HG03571 (cell line): ENCODE measurements at regions not wholly inside any gene's neighbourhood (a gene's known extent, or its start where the extent isn't known, plus 50 kb on each side); places are given as distances from the start of the nearest gene placed in this dataset.

Experiments
- ATAC-seq: cut with Tn5 transposase; IDR thresholded peaks from one replicate; pipeline ENCODE4 v1.9.1; 2021; ENCODE audit not compliant: unreplicated experiment

DNA sequence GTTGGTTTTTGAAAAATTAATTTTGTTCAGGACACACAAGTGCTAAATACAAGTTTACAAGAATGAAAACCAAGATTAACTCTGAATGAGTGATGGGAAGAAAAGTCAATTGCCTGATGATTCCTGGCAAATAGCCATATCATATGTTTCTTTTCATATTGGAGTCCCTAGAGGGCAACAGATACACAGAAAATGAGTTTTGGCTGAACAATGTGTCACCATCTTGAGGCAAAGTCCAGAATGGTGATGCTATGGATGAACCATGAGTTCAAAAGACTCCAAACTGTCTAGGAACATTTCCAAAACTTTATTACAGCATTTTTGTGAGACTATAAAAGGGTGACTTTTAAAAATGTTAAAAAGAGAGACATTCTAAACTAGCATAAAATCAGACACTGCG, 382.9 kb downstream of the TMEM161B start:
- ATAC-seq: no peak

DNA sequence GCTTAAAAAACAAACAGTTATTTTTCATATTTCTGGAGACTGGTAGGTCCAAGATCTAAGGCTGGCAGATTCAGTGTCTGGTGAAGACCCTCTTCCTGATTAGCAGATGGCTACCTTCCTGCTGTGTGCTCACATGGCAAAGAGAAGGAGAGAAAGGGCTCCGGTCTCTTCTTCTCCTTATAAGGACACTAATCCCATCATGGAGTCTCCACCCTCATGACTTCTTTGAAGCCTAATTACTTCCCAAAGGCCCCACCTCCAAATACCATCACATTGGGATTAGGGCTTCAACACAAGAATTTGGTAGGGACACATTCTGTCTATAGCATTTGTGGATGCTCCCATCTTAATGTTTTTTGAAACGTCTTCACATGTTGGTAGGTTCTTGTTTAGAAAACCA, 391.1 kb downstream of the TMEM161B start:
- no peak for ATAC-seq

DNA sequence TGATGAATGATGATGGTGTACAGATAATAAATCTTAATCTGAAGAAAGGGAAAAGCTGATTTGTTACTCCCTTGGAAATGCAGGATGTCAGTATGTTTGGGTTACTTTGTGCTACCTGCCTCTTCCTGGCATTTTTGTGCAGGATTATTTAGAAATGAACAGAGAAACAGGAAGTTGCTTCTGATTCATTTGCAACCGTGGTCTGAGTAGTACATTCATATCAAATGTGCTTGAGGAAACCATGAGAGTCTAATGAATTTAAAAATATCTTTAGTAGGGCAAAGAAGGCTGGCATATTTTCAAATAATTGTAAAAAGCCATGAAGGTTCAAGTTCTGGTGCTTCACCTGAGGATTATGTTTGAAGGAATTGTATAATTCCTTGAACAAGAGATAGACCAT, 391.6 kb downstream of the TMEM161B start:
- ATAC-seq: no peak

- no peak for ATAC-seq
Observed at GRCh38 chr5:87876616-87877015, 392.0 kb downstream of the TMEM161B start.

DNA sequence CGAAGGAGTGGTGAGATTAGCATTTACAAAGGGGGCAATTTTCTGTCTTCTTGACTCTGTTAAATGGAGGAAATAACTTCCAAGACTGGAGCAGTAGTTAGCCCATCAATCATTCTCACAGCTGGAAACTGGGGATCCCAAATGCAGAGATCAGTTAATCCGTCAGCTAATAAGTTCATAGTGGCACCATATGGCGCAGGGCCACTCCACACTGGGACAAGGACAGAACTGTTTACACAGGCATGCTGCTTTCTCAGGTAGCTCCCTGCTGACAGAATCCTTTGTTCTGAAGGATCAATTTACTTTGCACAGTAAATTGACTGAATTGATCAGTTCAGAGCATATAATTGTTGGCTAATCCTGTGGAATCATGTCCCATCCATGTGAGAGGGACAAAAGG, 395.7 kb downstream of the TMEM161B start:
- no peak for ATAC-seq

GRCh38 chr5:87868792-87869191, 399.9 kb downstream of the TMEM161B start:
- no peak for ATAC-seq

DNA sequence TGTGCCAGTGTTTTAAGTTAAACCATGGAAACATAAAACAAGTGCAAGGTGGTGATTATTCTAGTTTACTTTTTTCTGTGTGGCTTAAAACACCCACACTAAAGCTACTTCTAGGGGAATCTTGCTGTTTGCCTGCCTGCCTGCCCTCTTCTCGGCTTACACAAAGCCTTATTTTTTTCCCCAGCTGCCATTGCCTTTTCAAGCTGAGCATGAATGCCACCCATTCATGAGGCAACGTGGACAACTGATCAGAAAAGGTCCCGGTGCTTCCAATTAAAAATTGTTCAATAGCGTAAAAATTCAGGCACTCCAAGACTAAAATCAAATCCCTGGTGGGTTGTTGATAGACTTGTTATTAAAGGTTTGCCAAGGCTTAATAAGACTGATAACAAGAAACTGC, 401.4 kb downstream of the TMEM161B start:
- ATAC-seq: no peak

- ATAC-seq: no peak
Observed at GRCh38 chr5:87853541-87853940, 415.1 kb downstream of the TMEM161B start.

DNA sequence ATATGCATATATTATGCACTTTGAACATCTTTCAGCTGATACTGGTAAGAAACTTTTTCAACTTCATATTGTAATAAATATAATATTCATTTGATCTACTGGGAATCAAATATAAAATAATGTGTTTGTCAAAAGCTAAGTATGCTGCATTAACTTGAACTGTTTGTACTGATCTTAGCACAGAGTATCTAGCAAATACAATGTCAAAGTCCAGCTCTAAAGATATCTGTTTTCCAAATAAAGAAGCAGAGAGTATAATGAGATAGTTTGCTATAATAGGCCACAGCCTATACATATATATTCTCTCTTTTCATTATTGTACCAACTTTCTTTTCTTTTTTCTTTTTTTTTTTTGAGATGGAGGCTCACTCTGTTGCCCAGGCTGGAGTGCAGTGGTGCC, 417.0 kb downstream of the TMEM161B start:
- no peak for ATAC-seq

DNA sequence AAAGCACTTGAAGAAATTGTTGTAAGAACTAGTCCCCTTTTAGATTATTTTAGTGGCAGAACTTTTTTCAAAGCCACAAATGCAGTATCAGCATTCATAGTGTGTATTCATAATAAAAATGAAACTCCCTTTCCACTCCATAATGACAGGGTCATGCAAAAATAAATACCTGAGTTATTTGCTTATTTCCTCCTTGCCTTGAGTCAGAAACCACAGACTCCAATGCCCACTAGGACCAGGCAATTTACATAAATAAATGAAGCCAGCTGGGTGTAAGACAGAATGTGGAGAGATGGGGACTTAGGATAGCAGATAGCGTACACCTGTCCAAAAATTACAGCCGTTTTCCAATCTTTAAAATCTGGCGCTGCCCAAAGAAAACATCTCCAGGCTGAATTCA, 417.8 kb downstream of the TMEM161B start:
- ATAC-seq: no peak

DNA sequence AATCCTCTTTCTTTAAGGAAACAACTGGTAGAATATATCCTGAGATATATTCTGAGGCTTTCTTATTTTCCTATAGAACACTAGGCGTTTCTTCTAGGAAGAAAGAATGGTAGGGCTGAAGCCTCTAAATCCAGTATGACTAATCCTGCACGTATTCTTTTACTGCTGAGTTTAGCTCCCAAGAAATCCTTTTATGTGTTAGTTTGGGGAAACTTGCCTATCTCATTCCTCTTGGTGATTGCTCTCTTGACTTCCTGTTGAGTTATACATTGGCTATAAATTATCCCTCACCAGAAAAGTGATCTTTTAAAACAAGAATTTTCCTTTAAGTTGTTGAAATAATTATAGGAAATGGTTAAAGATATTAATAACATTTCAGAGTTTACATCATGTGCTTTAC, 422.9 kb downstream of the TMEM161B start:
- no peak for ATAC-seq

DNA sequence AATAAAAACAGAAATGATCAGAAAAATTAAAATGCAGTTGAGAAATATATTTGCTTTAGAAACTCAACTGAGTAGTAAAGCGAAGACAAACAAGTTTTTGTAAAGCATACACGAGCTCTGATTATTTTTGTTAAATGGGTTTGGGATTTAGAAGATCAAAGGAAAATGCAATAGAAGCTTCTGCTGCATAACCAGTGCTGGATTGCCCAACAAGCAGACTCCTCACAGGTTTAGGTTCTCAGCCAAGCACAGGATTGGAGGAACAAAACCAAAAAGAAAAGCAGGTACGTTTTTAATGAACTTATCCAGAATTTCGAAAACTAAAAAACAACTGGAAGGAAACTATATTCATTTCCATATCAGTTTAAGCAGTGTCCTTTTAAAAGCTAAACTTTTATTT, 423.8 kb downstream of the TMEM161B start:
- no peak for ATAC-seq

GRCh38 chr5:87844449-87844848, 424.2 kb downstream of the TMEM161B start:
- ATAC-seq: no peak

DNA sequence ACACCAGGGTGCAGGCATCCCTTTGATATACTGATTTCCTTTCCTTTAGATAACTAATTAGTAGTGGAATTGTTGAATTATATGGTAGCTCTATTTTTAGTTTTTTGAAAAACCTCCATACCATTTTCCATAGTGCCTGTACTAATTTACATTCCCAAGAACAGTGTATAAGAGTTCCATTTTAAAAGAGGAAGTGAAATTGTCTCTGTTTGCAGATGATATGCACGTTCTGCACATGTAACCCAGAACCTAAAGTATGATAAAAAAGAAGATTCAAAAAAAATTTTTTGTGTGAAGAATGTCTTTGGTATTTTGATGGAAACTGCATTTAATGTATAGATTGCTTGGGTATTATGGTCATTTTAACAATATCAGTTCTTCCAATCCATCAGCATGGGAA, 424.0 kb upstream of the CCNH start:
- ATAC-seq: no peak

- no peak for ATAC-seq
Observed at GRCh38 chr5:87831499-87831898, 418.8 kb upstream of the CCNH start.

DNA sequence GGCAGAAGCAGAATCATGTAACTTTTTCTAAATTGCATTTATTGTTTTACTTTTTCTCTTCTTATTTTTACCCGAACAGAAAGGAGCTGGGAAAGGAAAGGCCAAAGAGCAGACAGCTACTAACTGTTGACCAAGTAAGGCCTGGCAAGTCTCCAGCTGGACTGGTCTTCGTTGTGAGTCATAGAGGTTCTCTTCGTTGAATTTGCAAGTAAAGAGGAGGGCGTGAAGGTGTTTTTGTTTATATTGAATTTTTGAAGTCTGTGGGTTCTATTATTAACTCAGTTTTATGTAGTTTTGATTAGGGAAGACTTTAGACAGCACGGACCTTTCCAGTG, 416.5 kb upstream of the CCNH start:
- no peak for ATAC-seq

DNA sequence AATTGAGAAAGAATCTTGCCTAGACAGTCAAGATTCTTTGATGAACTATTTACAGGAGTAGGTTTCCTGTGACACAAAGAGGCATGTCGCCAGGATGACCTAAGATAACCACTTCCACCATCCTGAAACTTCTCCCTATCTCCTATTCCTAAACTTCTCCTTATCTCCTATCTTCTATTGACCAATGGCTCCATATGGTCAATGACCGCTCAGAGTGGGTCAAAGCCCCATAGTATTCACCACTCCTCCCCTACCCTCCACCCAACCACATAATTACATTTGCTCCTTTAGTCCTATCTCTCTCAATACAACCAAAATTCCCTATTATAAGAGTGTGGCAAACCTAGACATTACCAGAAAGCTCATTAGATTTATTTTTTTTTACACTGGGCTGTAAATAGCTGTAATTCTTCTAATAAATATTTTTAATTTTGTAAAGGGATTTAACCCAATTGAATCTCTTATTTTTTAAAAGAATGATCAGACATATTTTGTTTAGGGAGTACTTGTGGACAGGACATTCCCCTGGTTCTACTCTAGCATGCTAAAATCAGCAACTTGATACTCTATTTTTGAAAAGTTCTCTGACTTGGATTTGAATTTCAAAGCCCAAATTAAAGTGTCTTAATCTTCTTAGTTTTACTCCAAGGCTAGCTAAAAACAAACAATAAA, 416.0 kb upstream of the CCNH start:
- ATAC-seq: no peak

GRCh38 chr5:87827539-87827938, 414.8 kb upstream of the CCNH start:
- no peak for ATAC-seq

- ATAC-seq: no peak
Observed at GRCh38 chr5:87826507-87826906, 413.8 kb upstream of the CCNH start.

DNA sequence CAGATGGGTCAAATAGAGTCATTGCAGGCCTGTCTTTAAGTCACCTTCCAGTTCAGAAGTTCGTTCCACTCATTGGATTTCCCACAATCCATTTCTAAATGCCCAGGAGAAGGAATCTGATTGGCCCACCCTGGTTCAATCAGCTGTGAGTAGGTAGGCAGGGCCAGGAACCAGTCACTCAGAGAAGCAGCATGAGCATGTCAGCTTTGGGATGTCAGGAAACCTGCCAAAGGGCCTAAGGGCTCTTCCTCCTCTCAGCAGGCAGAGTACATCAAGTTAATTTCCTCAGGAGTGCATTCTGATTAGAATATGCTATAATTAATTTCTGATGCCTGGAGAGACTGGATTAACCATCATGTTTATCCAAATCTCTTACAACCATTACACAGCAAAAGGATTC, 412.9 kb upstream of the CCNH start:
- ATAC-seq: no peak

GRCh38 chr5:87807783-87808182, 395.1 kb upstream of the CCNH start:
- ATAC-seq: no peak

GRCh38 chr5:87803352-87803751, 390.6 kb upstream of the CCNH start:
- ATAC-seq: no peak

- no peak for ATAC-seq
Observed at GRCh38 chr5:87791869-87792268, 379.1 kb upstream of the CCNH start.

DNA sequence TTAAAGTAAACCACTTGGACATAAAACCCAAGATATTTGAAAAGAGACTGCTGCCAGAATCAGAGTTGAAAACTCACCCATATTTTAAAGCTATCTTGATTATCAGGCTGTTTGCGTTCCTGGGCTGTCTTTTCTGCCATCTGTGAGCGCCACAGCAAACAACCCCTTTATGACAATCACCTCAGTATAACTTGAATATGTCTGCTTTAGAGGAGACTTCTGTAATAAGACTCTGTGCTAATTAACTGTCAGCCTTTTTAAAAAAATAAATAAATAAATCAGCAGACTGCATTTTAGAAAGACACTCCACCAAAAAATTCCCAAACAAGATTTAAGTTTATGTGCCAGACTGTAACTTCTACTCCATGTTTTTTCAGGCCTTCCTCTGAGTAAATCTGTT, 375.7 kb upstream of the CCNH start:
- no peak for ATAC-seq
